GM12892 (cell line): ENCODE measurements at regions not wholly inside any gene's neighbourhood (a gene's known extent, or its start where the extent isn't known, plus 50 kb on each side); places are given as distances from the start of the nearest gene placed in this dataset.

Experiments used
- DNase-seq: peaks from one replicate; pipeline ENCODE4 v3.0.0; 2011; ENCODE audit not compliant: insufficient read length
- FAIRE-seq: peaks from 2 replicates; lab custom pipeline; 2011; peaks lifted over from hg19 to GRCh38; lab: Jason Lieb, UNC
- POLR2A ChIP-seq: IDR thresholded peaks from 2 replicates; pipeline ENCODE4 v1.6.1; 2011; ENCODE audit warnings: low read depth, low read length, control low read depth
- POLR2AphosphoS5 ChIP-seq: IDR thresholded peaks from 2 replicates; pipeline ENCODE4 v1.6.1; 2011; ENCODE audit warnings: low read depth, low read length, control low read depth
- TAF1 ChIP-seq: IDR thresholded peaks from 2 replicates; pipeline ENCODE4 v1.6.1; 2011; ENCODE audit warnings: low read depth, mild to moderate bottlenecking, control low read depth, low read length, borderline replicate concordance

- TF ChIP-seq POLR2AphosphoS5 = no peak
- DNase-seq = no peak
- FAIRE-seq = no peak
These were observed 493.6 kb downstream of the FOXO1 start for GRCh38 chr13:40172878-40173277.

DNA sequence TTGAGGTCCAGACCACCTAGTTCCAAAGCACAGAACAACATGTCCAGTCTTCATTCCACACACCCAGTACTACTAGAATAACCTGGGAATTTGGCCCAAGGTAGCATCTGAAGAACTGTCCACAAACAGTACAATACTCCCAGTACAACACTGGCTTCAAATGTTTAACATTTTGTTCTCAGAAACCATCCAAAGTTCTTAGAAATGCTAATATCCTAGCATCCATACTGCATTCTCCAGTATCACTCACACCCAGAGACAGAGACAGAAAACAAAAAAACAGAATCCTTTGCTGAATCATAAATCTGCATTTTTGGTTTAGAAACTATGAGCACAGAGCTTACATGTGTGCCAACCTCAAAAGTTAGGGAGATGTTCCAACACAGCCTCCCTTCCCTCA lies 490.8 kb downstream of the FOXO1 start:
- FAIRE-seq (no peak), DNase-seq (no peak)
- no peak for TF ChIP-seq POLR2A
- no peak for TF ChIP-seq POLR2AphosphoS5
- TF ChIP-seq TAF1 = no peak

DNA sequence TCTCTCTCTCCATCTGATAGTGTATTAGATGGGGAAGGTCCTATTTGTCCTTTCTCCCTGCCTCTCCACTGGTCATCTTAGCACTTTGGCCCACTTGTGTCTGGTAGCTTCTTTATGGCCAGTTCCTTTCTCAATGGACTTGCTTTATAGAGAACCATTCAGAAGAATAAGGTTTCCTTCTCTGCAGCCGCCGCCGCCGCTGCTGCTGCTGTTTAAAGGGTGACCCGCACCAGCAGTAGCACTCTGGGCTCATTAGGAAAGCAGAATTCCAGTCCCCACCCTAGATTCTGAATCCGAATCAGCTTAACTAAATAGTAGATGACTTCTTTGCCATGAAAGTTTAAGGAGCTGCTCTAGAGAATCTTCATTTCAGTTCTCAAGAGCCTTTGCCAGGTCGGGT lies 490.2 kb downstream of the FOXO1 start:
- FAIRE-seq = no peak
- no peak for DNase-seq
- no peak for TF ChIP-seq POLR2AphosphoS5
- no peak for TF ChIP-seq POLR2A
- TF ChIP-seq TAF1 = no peak

DNA sequence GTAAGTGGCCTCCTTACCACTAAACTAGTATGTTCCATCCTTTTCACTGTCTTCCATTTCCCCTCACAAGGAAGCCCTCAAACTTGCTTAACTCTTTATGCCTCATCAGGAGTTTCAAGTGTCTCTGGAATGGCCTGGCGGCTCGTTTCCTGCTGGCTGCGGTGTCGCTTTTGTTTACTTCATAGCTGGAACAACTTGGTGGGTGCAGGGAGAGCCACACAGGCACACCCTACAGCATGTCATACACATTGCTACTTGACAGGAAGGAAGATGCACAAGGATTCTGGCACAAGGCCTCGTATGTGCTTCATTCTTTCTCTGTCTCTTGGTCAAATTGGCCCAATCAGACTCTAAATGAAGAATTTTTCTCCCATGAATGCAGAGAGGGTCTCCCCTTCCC lies 488.3 kb downstream of the FOXO1 start:
- FAIRE-seq = no peak
- no peak for DNase-seq
- TF ChIP-seq POLR2AphosphoS5 = no peak
- TF ChIP-seq POLR2A = no peak
- TF ChIP-seq TAF1 = no peak

DNA sequence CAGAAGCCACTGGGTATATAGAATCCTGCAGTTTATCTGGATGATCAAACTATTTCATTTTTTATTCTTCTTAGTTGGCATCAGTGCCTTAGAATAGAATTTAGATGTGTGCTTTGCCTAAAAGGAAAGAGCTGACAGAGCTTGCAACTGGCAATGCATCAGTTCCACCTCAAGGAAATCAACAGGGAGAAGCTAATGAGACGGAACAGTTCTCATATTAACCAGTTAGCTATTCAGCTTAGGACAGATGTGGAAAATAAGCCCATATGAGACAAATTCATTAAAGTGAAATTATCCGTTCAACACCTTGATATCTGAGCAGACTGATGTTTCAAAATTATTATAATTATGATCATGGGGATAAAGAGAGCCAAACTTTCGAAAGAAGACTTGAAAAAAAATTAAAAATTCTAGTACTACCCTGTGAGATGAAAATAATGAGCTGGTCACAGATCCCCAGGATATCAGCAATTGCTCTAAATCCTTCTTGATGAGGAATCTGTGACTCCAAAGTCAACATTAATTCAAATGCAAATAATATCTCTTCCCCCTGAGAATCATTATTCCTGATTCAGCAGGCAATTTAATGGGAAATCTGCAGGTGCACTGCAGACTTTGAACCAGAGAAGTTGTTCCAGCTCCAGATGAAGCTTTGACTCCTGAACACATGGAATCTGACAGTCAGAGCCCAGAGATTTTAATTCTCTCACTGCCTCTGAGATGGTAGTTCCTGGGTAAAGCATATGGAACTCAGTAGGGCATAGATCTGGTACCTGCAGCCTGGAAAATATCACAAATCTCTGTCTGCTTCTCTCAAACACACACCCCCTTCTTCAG lies 486.8 kb downstream of the FOXO1 start:
- TF ChIP-seq POLR2A (no peak), POLR2AphosphoS5 (no peak), TAF1 (no peak)
- no peak for FAIRE-seq
- DNase-seq = no peak

DNA sequence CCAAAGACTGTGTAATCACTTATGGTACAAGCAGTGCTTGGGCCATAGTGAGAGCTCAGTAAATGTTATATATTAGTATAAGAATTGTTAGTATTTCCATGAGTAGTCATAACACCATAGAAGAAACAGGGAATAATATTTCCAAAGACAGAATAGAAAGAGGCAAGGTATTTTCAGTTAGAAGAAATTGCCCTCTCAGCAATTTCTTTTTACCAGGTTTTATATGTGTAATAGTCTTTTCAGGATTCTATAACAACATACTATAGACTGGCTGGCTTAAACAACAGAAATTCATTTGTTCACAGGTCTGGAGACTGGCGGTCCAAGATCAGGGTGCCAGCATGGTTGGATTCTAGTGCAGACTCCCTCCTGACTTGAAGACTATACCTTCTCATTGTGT lies 485.7 kb downstream of the FOXO1 start:
- DNase-seq = no peak
- TF ChIP-seq POLR2AphosphoS5 = no peak
- no peak for FAIRE-seq

GRCh38 chr13:40181203-40181845 lies 485.1 kb downstream of the FOXO1 start:
- FAIRE-seq (peak; percentile 30), DNase-seq (no peak)
- TF ChIP-seq TAF1 (no peak), POLR2AphosphoS5 (no peak), POLR2A (no peak)

- FAIRE-seq (no peak), DNase-seq (no peak)
- TF ChIP-seq POLR2A (no peak), TAF1 (no peak), POLR2AphosphoS5 (no peak)
These were observed 483.9 kb downstream of the FOXO1 start for GRCh38 chr13:40182591-40182990.

GRCh38 chr13:40185414-40185813 lies 481.0 kb downstream of the FOXO1 start:
- no peak for FAIRE-seq
- no peak for DNase-seq
- no peak for TF ChIP-seq POLR2A
- TF ChIP-seq TAF1 = no peak
- no peak for TF ChIP-seq POLR2AphosphoS5

DNA sequence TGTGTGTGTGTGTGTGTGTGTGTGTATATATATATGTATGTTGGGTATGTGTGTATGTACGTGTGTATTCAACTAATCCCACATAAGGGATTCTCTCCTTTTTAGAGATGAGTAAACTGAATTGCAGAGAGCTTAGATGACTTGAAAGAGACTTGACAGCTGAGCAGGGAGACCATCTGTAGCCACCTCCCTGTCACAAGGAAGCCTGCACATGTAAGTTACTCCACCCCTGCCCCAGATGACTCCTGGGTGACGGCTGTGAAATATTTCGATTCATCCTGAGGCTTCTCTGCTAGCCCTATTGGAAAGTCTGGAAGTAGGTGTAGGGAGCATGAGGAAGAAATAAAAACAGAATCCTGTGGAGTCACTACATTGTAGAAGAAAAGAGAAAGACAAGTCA lies 480.4 kb downstream of the FOXO1 start:
- FAIRE-seq (no peak), DNase-seq (no peak)
- TF ChIP-seq TAF1 (no peak), POLR2AphosphoS5 (no peak), POLR2A (no peak)

DNA sequence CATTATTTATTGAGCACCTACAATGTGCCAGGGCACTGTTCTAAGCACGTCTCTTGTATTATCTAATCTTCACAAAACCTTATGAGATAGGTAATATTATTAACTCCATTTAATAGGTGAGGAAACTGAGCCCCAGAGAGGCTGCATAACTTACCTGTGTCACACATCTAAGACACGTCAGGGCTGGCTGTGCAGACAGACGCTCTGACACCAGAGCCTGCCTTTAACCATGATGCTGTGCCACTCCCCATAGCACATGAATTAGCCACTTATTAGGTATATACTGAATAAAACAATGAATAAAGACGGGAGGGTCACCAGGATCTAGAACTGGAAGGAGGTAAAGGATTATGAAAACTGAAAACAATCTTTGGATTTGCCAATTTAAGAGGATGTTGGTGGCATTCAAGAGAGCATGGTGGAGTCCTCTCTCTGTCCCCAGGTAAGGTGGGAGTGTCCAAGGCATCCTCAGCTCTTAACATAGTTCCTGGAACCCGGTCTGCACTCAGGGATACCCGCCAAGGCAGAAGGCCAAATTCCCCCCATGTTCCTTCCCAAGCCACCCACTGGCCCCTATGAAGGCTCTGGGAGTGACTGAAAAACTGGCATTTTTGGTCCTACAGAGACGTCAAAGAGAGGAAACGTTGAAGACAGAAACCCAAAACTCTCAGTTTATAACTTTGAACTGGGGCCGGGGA lies 479.7 kb downstream of the FOXO1 start:
- DNase-seq = no peak
- TF ChIP-seq POLR2A (no peak), TAF1 (no peak), POLR2AphosphoS5 (no peak)
- no peak for FAIRE-seq

GRCh38 chr13:40187324-40187795 lies 479.1 kb downstream of the FOXO1 start:
- FAIRE-seq = no peak
- no peak for DNase-seq
- TF ChIP-seq POLR2AphosphoS5 (no peak), TAF1 (no peak), POLR2A (no peak)
